NCI-H2227 treated with DMSO at 0.1 percent for 48 hours (cell line): ENCODE measurements at regions not wholly inside any gene's neighbourhood (a gene's known extent, or its start where the extent isn't known, plus 50 kb on each side); places are given as distances from the start of the nearest gene placed in this dataset.

Experiments
- DNase-seq: peaks from one replicate; lab custom pipeline; 2025; lab: John Stamatoyannopoulos, UW

- no peak for DNase-seq
Measured at GRCh38 chr16:65908568-65908967, 457.9 kb upstream of the CDH5 start.

- DNase-seq, result no peak
Measured at GRCh38 chr16:65905331-65905730, 461.2 kb upstream of the CDH5 start.

GRCh38 chr16:65896448-65897153 lies 469.9 kb upstream of the CDH5 start:
- DNase-seq, result no peak

- DNase-seq, result no peak
Measured at GRCh38 chr16:65895906-65896305, 470.6 kb upstream of the CDH5 start.

DNA sequence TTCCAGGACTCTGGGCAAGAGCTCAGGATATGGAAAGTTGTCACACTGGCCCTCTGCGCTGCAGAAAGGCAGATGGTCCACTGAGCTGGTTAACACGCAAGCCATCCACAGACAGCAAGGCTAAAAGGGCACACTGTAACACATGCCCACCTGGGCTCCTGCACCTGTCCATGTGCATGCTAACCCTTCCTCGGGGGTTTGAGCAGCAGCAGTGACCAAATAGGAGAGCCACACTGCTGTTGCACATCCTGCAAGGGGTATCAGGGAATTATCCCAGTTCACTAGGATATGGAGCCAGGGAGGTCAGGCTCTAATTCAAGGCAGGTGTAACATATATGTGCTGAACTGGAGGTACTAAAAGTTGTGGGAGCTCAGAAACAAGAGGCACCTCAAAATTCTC lies 471.0 kb upstream of the CDH5 start:
- no peak for DNase-seq

DNA sequence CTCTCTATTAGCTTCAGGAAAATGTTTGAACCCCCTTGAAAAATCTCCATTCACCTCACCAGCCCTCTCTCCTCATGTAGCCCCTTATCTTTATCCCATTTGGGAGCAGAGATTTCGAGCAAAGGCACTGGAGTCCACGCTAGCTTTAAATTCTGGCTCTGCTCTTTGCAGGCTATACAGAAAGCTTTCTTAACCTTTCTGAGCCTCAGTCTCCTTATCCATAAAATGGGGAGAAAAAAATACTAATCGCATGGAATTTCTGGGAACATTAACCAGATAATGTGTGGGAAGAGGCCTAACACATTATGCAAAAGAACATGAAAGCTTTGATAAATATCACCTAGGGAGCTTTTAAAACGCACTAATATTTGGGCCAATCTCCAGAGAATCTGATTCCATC lies 476.3 kb upstream of the CDH5 start:
- no peak for DNase-seq

DNA sequence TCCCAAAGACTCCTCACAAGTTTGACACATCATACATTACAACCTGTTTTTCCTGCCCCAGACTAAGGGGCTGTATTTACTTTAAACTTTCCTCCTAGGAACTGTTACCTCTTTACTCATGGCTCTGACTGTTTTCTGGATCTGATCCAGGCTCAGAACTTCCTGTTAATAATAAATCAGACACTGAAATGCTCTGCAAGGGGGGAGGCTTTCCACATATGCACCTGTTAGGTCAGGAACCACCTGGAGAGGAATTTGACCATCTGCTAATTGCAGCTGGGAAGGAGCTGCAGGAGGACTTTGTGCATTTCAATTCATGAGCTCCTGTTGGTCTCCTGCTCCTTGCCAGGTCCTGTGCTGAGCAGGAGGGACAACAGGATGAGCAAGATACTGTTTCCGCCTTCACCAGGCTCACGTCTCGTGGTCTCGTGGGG lies 476.9 kb upstream of the CDH5 start:
- no peak for DNase-seq

- no peak for DNase-seq
Measured at GRCh38 chr16:65888201-65888600, 478.3 kb upstream of the CDH5 start.

- no peak for DNase-seq
Measured at GRCh38 chr16:65884018-65884417, 482.5 kb upstream of the CDH5 start.

DNA sequence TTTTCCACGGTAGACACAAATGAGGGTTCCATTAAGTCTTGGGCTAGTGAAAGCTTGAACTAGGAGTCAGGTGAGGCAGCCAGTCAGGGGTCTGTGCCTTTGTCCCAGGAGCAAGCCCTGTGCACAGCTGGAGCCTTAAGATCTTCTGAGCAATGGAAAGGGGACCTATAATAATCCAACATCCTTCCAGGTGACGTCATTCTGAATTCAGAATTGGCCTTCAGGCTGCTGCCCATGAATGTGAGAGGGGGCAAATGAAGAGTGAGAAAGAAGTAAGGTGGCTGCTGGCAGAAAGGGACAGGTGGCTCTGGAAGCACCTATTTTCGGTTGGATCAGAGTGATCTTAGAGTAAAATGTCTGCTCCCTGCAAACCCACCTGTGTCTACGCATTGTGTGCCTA lies 488.1 kb upstream of the CDH5 start:
- no peak for DNase-seq

DNA sequence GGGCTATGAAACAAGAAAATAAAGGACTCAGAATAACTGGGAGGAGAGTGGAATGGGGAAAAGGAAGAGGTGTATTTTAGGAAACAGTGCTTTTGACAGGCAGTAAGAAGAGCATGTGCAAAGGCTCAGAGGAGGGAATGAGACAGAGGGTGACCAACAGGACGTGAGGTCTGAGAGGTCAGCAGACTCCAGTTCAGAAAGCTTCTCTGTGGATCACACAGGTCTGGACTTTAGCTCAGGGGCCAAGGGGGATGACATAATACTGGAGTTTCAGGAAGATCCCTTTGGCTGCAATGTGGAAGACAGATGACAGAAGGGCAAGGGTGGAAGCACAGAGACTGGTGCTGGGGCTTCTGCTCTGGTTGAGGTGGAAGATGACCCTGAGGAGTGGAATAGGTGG lies 489.9 kb upstream of the CDH5 start:
- no peak for DNase-seq

DNA sequence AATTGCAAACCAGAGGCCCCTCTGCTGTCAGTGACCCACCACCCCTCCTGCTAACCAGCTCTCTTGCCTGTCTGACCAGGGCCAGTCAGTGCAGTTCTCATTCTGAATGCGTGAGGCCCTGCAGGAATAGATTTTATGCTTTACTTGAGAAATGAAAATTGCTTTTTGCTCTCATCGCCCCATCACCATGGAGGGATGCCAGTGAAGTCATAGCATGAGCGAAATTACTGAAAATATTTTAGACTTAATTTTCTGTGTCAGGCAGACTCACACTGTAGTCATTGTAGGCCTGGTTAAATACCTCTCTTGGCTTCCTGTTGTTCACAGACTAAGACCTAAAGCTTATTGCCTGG lies 490.5 kb upstream of the CDH5 start:
- DNase-seq, result no peak

GRCh38 chr16:65875381-65876055 lies 491.0 kb upstream of the CDH5 start:
- no peak for DNase-seq

GRCh38 chr16:65869261-65869660 lies 497.2 kb upstream of the CDH5 start:
- no peak for DNase-seq

GRCh38 chr16:65867276-65867960 lies 499.1 kb upstream of the CDH5 start:
- DNase-seq, result no peak

- DNase-seq, result no peak
Measured at GRCh38 chr16:65863236-65863635, 503.3 kb upstream of the CDH5 start.

DNA sequence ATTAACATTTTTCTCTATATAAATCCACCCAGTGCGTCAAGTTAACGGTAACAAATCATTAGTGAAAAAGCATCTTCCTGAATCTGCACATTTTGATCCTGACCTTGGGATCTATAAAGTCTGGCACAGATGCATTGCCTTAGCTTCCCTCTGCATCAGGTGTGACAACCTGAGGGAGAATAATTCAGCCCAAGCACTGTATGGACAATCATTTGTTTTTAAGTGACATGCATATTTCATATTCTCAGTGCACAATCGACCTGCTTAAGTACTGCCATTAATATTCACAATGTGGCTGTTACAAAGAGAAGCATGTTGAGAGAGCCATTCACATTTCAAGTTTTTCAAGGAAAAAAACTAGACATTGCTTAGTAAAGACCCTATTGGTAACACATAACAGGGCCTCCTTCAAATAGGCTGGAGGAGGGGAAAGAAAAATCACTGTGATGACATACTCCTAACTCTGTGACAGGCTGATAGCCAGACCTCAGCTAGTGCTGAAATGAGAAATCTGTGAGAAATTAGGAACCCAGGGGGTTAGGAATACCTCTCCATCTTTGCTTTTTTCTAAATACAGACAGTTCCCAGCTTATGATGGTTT lies 505.3 kb upstream of the CDH5 start:
- DNase-seq, result no peak

DNA sequence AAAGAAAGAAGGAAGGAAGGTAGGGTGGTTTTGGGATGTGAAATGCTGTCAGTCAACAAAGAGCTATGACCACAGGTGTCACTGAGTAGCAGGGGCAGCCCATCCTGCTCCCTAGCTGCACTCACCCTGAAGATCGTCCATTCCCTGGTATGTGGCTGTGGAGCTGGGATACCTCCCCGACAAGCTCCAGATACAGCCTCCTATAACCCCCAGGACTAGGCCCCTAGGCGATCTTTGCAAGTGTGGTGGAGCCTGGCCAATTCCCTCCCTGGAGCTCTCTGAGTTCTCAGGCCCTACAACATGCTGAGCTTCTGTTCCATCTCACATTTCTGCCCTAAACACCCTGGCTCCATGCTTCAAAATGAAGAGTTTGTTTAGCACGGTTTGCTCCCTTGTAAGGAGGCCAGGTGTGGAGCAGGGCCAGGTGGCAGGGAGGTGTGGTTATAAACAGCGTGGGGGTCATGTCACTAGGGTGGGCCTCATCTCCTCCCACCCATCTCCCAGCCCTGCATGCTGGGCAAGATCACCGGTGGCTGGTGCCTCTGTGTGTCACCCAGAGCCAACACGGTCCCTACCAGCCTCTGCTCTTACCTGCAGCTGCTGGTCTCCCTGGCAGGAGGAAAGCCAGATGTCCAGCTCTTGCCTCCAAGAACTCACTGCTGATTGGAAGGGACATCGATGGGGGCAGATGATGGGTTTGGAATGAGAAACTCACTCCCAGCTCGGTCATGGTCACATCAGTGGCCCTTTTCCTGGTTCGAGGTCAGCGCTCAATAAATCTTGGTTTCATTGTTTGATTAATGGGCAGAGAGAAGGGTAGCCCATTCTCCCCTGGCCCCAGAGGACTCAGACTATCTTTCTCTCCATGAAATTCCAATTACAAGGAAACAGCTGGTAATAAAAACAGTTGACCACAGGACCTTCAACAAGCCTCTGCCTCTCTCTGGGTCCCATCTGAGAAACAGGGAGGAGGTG lies 511.0 kb upstream of the CDH5 start:
- DNase-seq, result no peak

DNA sequence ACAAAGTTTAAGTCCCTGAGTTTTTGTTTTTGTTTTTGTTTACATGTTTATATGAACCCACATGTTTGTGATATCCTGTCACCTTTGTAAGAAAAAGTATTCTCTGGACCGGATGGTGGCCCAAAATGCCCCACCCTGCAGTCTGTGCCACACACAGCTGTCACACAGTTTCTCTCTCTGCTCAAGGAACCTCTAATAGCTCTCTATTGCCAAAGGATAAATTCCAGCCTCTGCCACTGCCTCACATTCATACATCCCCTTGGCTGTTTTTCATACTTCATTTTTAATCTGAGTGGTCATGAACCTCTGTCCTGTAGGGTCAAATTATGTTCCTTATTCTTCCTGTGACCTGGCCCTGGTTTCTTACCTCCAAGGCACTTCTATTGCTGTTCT lies 520.3 kb upstream of the CDH5 start:
- DNase-seq, result no peak

GRCh38 chr16:65845466-65846209 lies 520.9 kb upstream of the CDH5 start:
- no peak for DNase-seq

GRCh38 chr16:65843941-65844340 lies 522.5 kb upstream of the CDH5 start:
- no peak for DNase-seq
